H9 (cell line): ENCODE measurements at regions not wholly inside any gene's neighbourhood (a gene's known extent, or its start where the extent isn't known, plus 50 kb on each side); places are given as distances from the start of the nearest gene placed in this dataset.

Source experiments
- DNase-seq: peaks from one replicate; pipeline ENCODE4 v3.0.0-alpha.2; 2017
- H2AFZ ChIP-seq: one replicate; pipeline ENCODE4 v1.6.1; 2013; ENCODE audit warnings: mild to moderate bottlenecking, low read length, control low read depth, moderate library complexity
- H2AK5ac ChIP-seq: 2 replicates; pipeline ENCODE4 v1.6.1; 2013; ENCODE audit warnings: low read length, control low read depth, mixed read lengths; ENCODE audit not compliant: insufficient read length
- H2BK120ac ChIP-seq: one replicate; pipeline ENCODE4 v1.6.1; 2013; ENCODE audit warnings: low read depth, mild to moderate bottlenecking, low read length, control low read depth, inconsistent platforms; ENCODE audit not compliant: poor library complexity, severe bottlenecking
- H2BK12ac ChIP-seq: 2 replicates; pipeline ENCODE4 v1.6.1; 2013; ENCODE audit warnings: low read length, control low read depth, mixed read lengths, low read depth; ENCODE audit not compliant: insufficient read length
- H2BK15ac ChIP-seq: 2 replicates; pipeline ENCODE4 v1.6.1; 2013; ENCODE audit warnings: low read depth, low read length, control low read depth
- H2BK20ac ChIP-seq: one replicate; pipeline ENCODE4 v1.6.1; 2013; ENCODE audit warnings: low read depth, mild to moderate bottlenecking, low read length, control low read depth, inconsistent platforms; ENCODE audit not compliant: poor library complexity, severe bottlenecking
- H2BK5ac ChIP-seq: 2 replicates; pipeline ENCODE4 v1.6.1; 2013; ENCODE audit warnings: low read length, control low read depth, mixed read lengths; ENCODE audit not compliant: insufficient read length
- H3K14ac ChIP-seq: 2 replicates; pipeline ENCODE4 v1.6.1; 2013; ENCODE audit warnings: low read length, control low read depth; ENCODE audit not compliant: insufficient read depth
- H3K18ac ChIP-seq: 2 replicates; pipeline ENCODE4 v1.6.1; 2013; ENCODE audit warnings: low read depth, mild to moderate bottlenecking, mixed read lengths, low read length, control low read depth; ENCODE audit not compliant: insufficient read length
- H3K23ac ChIP-seq: 2 replicates; pipeline ENCODE4 v1.6.1; 2013; ENCODE audit warnings: low read length, control low read depth, mixed read lengths, low read depth; ENCODE audit not compliant: insufficient read length
- H3K23me2 ChIP-seq: 2 replicates; pipeline ENCODE4 v1.6.1; 2013; ENCODE audit warnings: low read depth, mild to moderate bottlenecking, mixed read lengths, low read length, control low read depth; ENCODE audit not compliant: insufficient read length, poor library complexity, severe bottlenecking
- H3K27ac ChIP-seq: 2 replicates; pipeline ENCODE4 v1.5.1; 2013; ENCODE audit warnings: low read length, control low read depth, mixed read lengths, low read depth; ENCODE audit not compliant: insufficient read length
- H3K27me3 ChIP-seq: 2 replicates; pipeline ENCODE4 v1.6.1; 2013; ENCODE audit warnings: low read length, control low read depth, inconsistent platforms; ENCODE audit not compliant: insufficient read depth
- H3K4ac ChIP-seq: 2 replicates; pipeline ENCODE4 v1.6.1; 2013; ENCODE audit warnings: low read depth, mild to moderate bottlenecking, control low read depth, inconsistent platforms, low read length, moderate library complexity
- H3K4me1 ChIP-seq: 2 replicates; pipeline ENCODE4 v1.6.1; 2013; ENCODE audit warnings: low read length, control low read depth, inconsistent platforms; ENCODE audit not compliant: insufficient read depth
- H3K4me2 ChIP-seq: 2 replicates; pipeline ENCODE4 v1.6.1; 2013; ENCODE audit warnings: low read length, control low read depth, mixed read lengths; ENCODE audit not compliant: insufficient read length, insufficient read depth
- H3K56ac ChIP-seq: 2 replicates; pipeline ENCODE4 v1.6.1; 2013; ENCODE audit warnings: low read depth, mild to moderate bottlenecking, mixed read lengths, low read length, control low read depth; ENCODE audit not compliant: insufficient read length
- H3K79me1 ChIP-seq: 2 replicates; pipeline ENCODE4 v1.6.1; 2013; ENCODE audit warnings: low read depth, mild to moderate bottlenecking, moderate library complexity, low read length, control low read depth, inconsistent platforms; ENCODE audit not compliant: insufficient read depth, poor library complexity, severe bottlenecking
- H3K79me2 ChIP-seq: 2 replicates; pipeline ENCODE4 v1.6.1; 2013; ENCODE audit warnings: low read length, control low read depth, inconsistent platforms; ENCODE audit not compliant: insufficient read depth
- H3K9ac ChIP-seq: 2 replicates; pipeline ENCODE4 v1.6.1; 2013; ENCODE audit warnings: low read length, control low read depth, mixed read lengths; ENCODE audit not compliant: insufficient read length; ENCODE audit errors: extremely low read depth
- H3K9me3 ChIP-seq: one replicate; pipeline ENCODE4 v1.6.1; 2013; ENCODE audit warnings: low read depth, low read length, inconsistent platforms; ENCODE audit not compliant: control insufficient read depth
- H3T11ph ChIP-seq: one replicate; pipeline ENCODE4 v1.6.1; 2013; ENCODE audit warnings: mild to moderate bottlenecking, low read length, control low read depth, inconsistent platforms
- H4K20me1 ChIP-seq: one replicate; pipeline ENCODE4 v1.6.1; 2013; ENCODE audit not compliant: control insufficient read depth, insufficient read length, insufficient read depth
- H4K5ac ChIP-seq: 2 replicates; pipeline ENCODE4 v1.6.1; 2013; ENCODE audit warnings: low read depth, mild to moderate bottlenecking, mixed read lengths, low read length, control low read depth; ENCODE audit not compliant: insufficient read length
- H4K8ac ChIP-seq: replicated peaks from 2 replicates; pipeline ENCODE4 v1.6.1; 2013; ENCODE audit warnings: low read length, control low read depth, mixed read lengths, low read depth; ENCODE audit not compliant: insufficient read length
- H4K91ac ChIP-seq: 2 replicates; pipeline ENCODE4 v1.6.1; 2013; ENCODE audit warnings: low read depth, mild to moderate bottlenecking, moderate library complexity, mixed read lengths, low read length, control low read depth; ENCODE audit not compliant: insufficient read length
- H3K27ac Mint-ChIP-seq, 3 experiments: 2 replicates in 2 of 3; 3 replicates in 1 of 3; pipeline ENCODE4 v1.8.0; 2020 to 2021; ENCODE audit warnings: mixed read lengths in 3 of 3, mild to moderate bottlenecking in 1 of 3, moderate library complexity in 1 of 3
- H3K27me3 Mint-ChIP-seq: 2 replicates; pipeline ENCODE4 v1.8.0; 2021; ENCODE audit warnings: low read depth, mild to moderate bottlenecking, moderate library complexity, mixed read lengths
- H3K36me3 Mint-ChIP-seq, 3 experiments: 2 replicates in 2 of 3; 3 replicates in 1 of 3; pipeline ENCODE4 v1.8.0; 2020 to 2021; ENCODE audit warnings: low read depth in 3 of 3, mixed read lengths in 3 of 3; ENCODE audit not compliant: insufficient read depth in 1 of 3
- H3K4me1 Mint-ChIP-seq, 2 experiments: 2 replicates each; pipeline ENCODE4 v1.8.0; 2020; ENCODE audit warnings: mixed read lengths in 2 of 2
- H3K4me3 Mint-ChIP-seq, 2 experiments: 2 replicates in 1 of 2; 3 replicates in 1 of 2; pipeline ENCODE4 v1.8.0; 2020 to 2021; ENCODE audit warnings: mild to moderate bottlenecking in 2 of 2, mixed read lengths in 2 of 2, moderate library complexity in 1 of 2
- H3K9me3 Mint-ChIP-seq, 2 experiments: 2 replicates in 1 of 2; 3 replicates in 1 of 2; pipeline ENCODE4 v1.8.0; 2020; ENCODE audit warnings: mild to moderate bottlenecking in 2 of 2, mixed read lengths in 2 of 2, moderate library complexity in 1 of 2
- CTCF ChIP-seq: fragments of 200-600 bp; sonication (generic); conservative IDR thresholded peaks from 3 replicates; pipeline ENCODE4 v1.8.0; 2021; ENCODE audit warnings: antibody characterized with exemption, mild to moderate bottlenecking
- WGBS: extraction: QIAGEN DNeasy Blood & Tissue Kit; methylation state at CpG from one replicate; pipeline ENCODE4 v1.1.7; 2013; ENCODE audit warnings: missing lambda C conversion rate, low lambda C conversion rate, mixed read lengths; ENCODE audit not compliant: insufficient read length; ENCODE audit errors: extremely low coverage; 5-methylcytosine and 5-hydroxymethylcytosine counted together

GRCh38 chr2:217057773-217058172 is 197.9 kb upstream of the TNP1 start:
- no peaks in the 10 kb centered on the region for H3K27me3 ChIP-seq
- H4K91ac ChIP-seq, result no peak overlapping the region
- H3K4me1 ChIP-seq, result no peaks in the 10 kb centered on the region
- WGBS, result no CpG with 5 or more reads among the region's 3 CpGs
- H3K14ac ChIP-seq, result no peak overlapping the region
- DNase-seq, result no peak
- Mint-ChIP-seq H3K27me3 (no peaks in the 10 kb centered on the region; the same call in none of the 2 replicates), H3K36me3 (no peaks in the 10 kb centered on the region), H3K9me3 (no peaks in the 10 kb centered on the region), H3K4me3 (no peak overlapping the region), H3K27ac (no peak overlapping the region), H3K4me1 (no peaks in the 10 kb centered on the region)
- no peak overlapping the region for H2AFZ ChIP-seq
- no peak overlapping the region for H2AK5ac ChIP-seq
- no peak overlapping the region for H3K9ac ChIP-seq
- no peak overlapping the region for H2BK20ac ChIP-seq
- no peak overlapping the region for H3K56ac ChIP-seq
- no peak overlapping the region for H4K8ac ChIP-seq
- no peak overlapping the region for H3T11ph ChIP-seq
- H2BK15ac ChIP-seq, result no peak overlapping the region
- no peak overlapping the region for H3K27ac ChIP-seq
- H3K79me2 ChIP-seq, result no peaks in the 10 kb centered on the region
- H3K4ac ChIP-seq, result no peak overlapping the region
- no peaks in the 10 kb centered on the region for H3K23me2 ChIP-seq
- no peak overlapping the region for H3K23ac ChIP-seq
- no peak overlapping the region for H2BK12ac ChIP-seq
- H2BK120ac ChIP-seq, result no peak overlapping the region
- no peaks in the 10 kb centered on the region for H3K79me1 ChIP-seq
- no peaks in the 10 kb centered on the region for H3K9me3 ChIP-seq
- no peaks in the 10 kb centered on the region for H4K20me1 ChIP-seq
- no peak overlapping the region for H2BK5ac ChIP-seq
- no peak for TF ChIP-seq CTCF
- no peak overlapping the region for H3K18ac ChIP-seq
- H4K5ac ChIP-seq, result no peak overlapping the region
- no peak overlapping the region for H3K4me2 ChIP-seq
